Immature natural killer cell (primary cell): ENCODE measurements at regions not wholly inside any gene's neighbourhood (a gene's known extent, or its start where the extent isn't known, plus 50 kb on each side); places are given as distances from the start of the nearest gene placed in this dataset.

Experiments used
- DNase-seq, 3 donors: peaks; one replicate each; pipeline ENCODE4 v3.0.0; 2022; ENCODE audit warnings: mixed read lengths in 1 of 3
- H3K27ac Mint-ChIP-seq, 6 donors: one replicate each; pipeline ENCODE4 v1.8.0; 2020; ENCODE audit warnings: mixed read lengths in 6 of 6, mild to moderate bottlenecking in 5 of 6, inconsistent platforms in 4 of 6, moderate library complexity in 3 of 6
- H3K27me3 Mint-ChIP-seq, 3 donors: one replicate each; pipeline ENCODE4 v1.8.0; 2020 to 2021; ENCODE audit warnings: low read depth in 3 of 3, mild to moderate bottlenecking in 3 of 3, mixed read lengths in 3 of 3, moderate library complexity in 3 of 3, inconsistent platforms in 1 of 3
- H3K36me3 Mint-ChIP-seq, 3 donors: one replicate each; pipeline ENCODE4 v1.8.0; 2020; ENCODE audit warnings: mixed read lengths in 3 of 3, inconsistent platforms in 2 of 3, mild to moderate bottlenecking in 2 of 3
- H3K4me1 Mint-ChIP-seq, 2 donors: one replicate each; pipeline ENCODE4 v1.8.0; 2020; ENCODE audit warnings: inconsistent platforms in 2 of 2, mild to moderate bottlenecking in 2 of 2, mixed read lengths in 2 of 2, moderate library complexity in 1 of 2
- H3K4me3 Mint-ChIP-seq, 5 donors: one replicate each; pipeline ENCODE4 v1.8.0; 2020; ENCODE audit warnings: mild to moderate bottlenecking in 5 of 5, mixed read lengths in 5 of 5, inconsistent platforms in 3 of 5, moderate library complexity in 3 of 5
- H3K9me3 Mint-ChIP-seq, 6 donors: one replicate each; pipeline ENCODE4 v1.8.0; 2020; ENCODE audit warnings: mild to moderate bottlenecking in 6 of 6, mixed read lengths in 6 of 6, inconsistent platforms in 4 of 6, moderate library complexity in 3 of 6

DNA sequence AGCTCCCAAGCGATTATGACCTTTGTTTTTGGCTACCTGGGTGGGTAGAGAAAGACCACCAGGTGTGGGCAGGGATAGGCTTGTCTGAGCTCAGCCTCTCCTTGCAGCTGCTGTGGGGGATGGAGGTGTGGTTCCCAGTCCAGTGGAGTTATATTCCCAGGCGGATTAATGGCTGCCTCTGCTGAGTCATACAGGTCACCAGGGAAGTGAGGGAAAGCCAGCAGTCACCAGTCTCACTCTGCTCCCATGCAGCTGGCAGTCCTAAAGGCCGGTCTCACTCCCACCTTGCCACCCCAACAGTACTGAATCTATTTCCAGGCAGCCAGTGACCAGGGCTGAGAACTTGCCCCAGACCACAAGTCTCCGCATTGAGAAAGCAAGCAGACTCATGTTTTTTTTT is 399.2 kb downstream of the VRK1 start:
- H3K36me3 Mint-ChIP-seq, result peaks cover 7 to 12% (median 10%) of the 10 kb centered on the region in 3 donors
- peaks cover 0 to 4% of the 10 kb centered on the region in 2 donors for H3K4me1 Mint-ChIP-seq
- H3K4me3 Mint-ChIP-seq, result no peak overlapping the region
- DNase-seq, result no peak
- no peak overlapping the region for H3K27ac Mint-ChIP-seq
- H3K9me3 Mint-ChIP-seq, result peaks cover 7 to 17% (median 11%) of the 10 kb centered on the region in 6 donors
- H3K27me3 Mint-ChIP-seq, result peaks cover 5 to 26% (median 8%) of the 10 kb centered on the region in 3 donors

DNA sequence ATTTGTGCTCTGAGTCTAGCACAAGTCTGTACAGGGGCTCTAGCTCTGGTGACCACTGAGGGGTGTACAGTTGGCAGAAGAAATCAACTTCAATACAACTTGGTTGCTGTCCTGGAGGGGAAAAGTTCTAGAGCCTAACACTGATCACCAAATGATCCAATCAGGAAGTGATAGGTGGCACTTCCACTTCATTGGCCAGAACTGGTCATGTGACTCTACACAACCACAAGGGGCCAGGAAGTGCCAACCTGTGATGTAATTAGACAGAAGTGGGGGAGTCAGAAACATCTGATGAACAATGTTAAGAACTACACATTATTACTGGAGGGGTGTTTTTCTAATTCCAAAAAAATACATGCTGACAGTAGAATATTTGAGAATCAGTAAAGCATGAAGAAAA is 401.6 kb downstream of the VRK1 start:
- H3K9me3 Mint-ChIP-seq, result peaks cover 5 to 17% (median 11%) of the 10 kb centered on the region in 6 donors
- no peak for DNase-seq
- H3K36me3 Mint-ChIP-seq, result peaks cover 4 to 10% (median 7%) of the 10 kb centered on the region in 3 donors
- H3K27ac Mint-ChIP-seq, result no peak overlapping the region
- no peak overlapping the region for H3K4me3 Mint-ChIP-seq
- H3K27me3 Mint-ChIP-seq, result peaks cover 4 to 18% (median 9%) of the 10 kb centered on the region in 3 donors
- H3K4me1 Mint-ChIP-seq, result peaks cover 0 to 4% of the 10 kb centered on the region in 2 donors

- Mint-ChIP-seq H3K27me3 (peaks cover 2 to 9% (median 6%) of the 10 kb centered on the region in 3 donors), H3K36me3 (peaks cover 6 to 9% (median 8%) of the 10 kb centered on the region in 3 donors), H3K4me3 (no peak overlapping the region), H3K9me3 (peaks cover 2 to 10% (median 7%) of the 10 kb centered on the region in 6 donors), H3K27ac (no peak overlapping the region), H3K4me1 (peaks cover 0 to 4% of the 10 kb centered on the region in 2 donors)
- DNase-seq, result no peak
These were observed 403.1 kb downstream of the VRK1 start for GRCh38 chr14:97200245-97200644.

GRCh38 chr14:97206916-97207315 is 409.7 kb downstream of the VRK1 start:
- Mint-ChIP-seq H3K27me3 (peaks cover 0 to 6% (median 2%) of the 10 kb centered on the region in 3 donors), H3K4me3 (no peak overlapping the region), H3K9me3 (no peaks in the 10 kb centered on the region), H3K4me1 (peaks cover 0 to 4% of the 10 kb centered on the region in 2 donors), H3K36me3 (peaks cover 0 to 8% (median 0%) of the 10 kb centered on the region in 3 donors), H3K27ac (no peak overlapping the region)
- no peak for DNase-seq

DNA sequence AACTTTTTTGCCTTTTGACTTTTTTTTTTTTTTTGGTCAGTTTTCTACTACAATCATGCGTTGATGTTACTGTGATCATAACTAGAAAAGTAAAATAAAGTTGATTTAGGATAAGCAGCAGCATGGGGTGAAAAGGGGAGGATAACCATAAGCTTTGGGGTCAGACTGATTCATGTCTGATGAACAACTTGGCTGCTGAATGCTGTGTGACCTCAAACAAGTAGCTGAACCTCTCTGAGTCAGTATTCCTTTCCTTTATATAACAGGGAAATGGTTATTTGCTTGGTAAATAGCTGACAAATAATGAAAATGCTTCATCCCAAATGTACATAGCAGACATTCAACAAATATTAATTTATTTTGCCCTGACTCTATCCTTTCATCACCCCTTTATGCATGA is 413.0 kb downstream of the VRK1 start:
- H3K9me3 Mint-ChIP-seq, result no peaks in the 10 kb centered on the region
- no peak for DNase-seq
- H3K27me3 Mint-ChIP-seq, result peaks cover 0 to 4% (median 2%) of the 10 kb centered on the region in 3 donors
- H3K36me3 Mint-ChIP-seq, result peaks cover 0 to 4% (median 0%) of the 10 kb centered on the region in 3 donors
- no peak overlapping the region for H3K4me3 Mint-ChIP-seq
- H3K4me1 Mint-ChIP-seq, result peaks cover 10 to 16% of the 10 kb centered on the region in 2 donors
- H3K27ac Mint-ChIP-seq, result no peak overlapping the region

DNA sequence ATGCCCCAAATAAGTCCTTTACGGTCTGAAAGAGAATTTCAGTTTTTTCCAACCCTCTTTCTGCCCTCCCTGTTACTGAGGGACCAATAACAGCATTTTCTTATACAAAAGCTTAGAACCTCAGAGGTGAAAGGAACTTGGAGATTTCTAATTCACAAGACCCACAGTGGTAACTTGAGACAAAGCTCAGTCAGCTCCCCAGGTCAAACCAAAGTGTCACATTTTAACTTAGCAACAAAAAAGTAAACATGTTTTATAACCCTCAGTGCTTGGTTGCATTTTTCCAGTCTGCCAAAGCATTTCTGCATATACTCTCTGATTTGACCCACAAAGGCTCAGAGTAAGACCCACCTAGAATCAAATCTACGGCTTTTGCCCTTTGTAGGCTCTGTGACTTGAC is 415.2 kb downstream of the VRK1 start:
- DNase-seq, result peak; percentile 2 to 9 (median 7)
- Mint-ChIP-seq H3K27me3 (peaks cover 0 to 2% (median 1%) of the 10 kb centered on the region in 3 donors), H3K4me1 (peaks cover 10 to 18% of the 10 kb centered on the region in 2 donors), H3K4me3 (no peak overlapping the region), H3K36me3 (peaks cover 0 to 4% (median 0%) of the 10 kb centered on the region in 3 donors), H3K27ac (peak overlapping the region in 3 of 6 donors; percentile 7 to 56 (median 7)), H3K9me3 (no peaks in the 10 kb centered on the region)

DNA sequence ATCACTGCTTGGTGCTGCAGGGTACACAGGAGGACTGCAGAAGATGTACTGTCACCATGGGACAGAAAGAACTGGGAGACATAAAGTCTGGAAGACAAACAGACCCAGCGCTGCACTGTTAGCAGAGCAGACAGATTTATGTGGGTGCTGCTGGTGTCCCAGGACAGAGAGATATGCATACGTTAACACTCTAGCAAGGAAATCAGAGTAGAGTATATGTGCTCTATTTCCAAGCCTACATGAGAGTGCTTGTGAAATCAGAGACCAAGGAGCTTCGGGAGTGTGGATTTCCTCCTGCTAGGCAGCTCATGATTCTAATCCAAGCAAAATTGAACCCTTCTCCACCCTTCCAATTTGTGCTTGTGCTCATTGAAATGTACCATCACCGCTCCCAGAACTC is 416.5 kb downstream of the VRK1 start:
- no peak overlapping the region for H3K4me3 Mint-ChIP-seq
- H3K27me3 Mint-ChIP-seq, result peaks cover 0 to 5% (median 2%) of the 10 kb centered on the region in 3 donors
- peaks cover 0 to 4% (median 0%) of the 10 kb centered on the region in 3 donors for H3K36me3 Mint-ChIP-seq
- H3K27ac Mint-ChIP-seq, result no peak overlapping the region
- H3K4me1 Mint-ChIP-seq, result peaks cover 16 to 21% of the 10 kb centered on the region in 2 donors
- no peak for DNase-seq
- no peaks in the 10 kb centered on the region for H3K9me3 Mint-ChIP-seq

DNA sequence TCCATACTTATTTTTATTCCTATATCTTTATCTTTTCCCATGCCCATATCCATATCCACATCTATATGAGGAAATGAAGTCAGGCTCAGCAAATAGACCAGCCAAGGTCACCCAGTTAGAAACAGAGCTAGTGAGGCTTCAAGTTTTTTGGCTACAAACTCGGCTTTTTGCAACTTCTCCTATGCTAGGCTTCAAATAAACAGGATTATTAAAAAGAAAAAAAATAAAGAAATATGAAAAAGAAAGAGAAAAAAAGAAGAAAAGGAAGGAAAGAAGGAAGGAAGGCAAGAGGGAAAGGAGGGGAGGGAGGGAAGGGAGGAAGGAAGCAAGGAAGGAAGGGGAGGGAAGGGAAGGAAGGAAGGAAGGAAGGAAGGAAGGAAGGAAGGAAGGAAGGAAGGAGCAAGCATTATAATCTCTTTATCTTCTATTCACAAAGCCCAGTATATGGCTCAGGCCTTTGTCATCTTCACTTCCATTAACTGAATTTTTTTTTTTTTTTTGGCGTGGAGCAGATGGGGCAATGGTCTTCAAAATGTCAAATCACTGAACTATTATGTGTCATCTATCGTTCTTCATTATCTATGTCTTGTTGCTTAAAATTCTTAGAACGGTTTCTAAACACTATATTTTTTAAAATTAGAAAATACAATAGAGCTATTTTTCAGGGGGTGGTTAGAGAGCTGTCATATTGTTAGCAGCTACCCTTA is 418.2 kb downstream of the VRK1 start:
- Mint-ChIP-seq H3K27me3 (peaks cover 4 to 10% (median 6%) of the 10 kb centered on the region in 3 donors), H3K4me1 (peaks cover 28 to 31% of the 10 kb centered on the region in 2 donors), H3K9me3 (no peaks in the 10 kb centered on the region), H3K4me3 (no peak overlapping the region), H3K27ac (no peak overlapping the region), H3K36me3 (no peaks in the 10 kb centered on the region)
- DNase-seq, result no peak

- DNase-seq, result no peak
- Mint-ChIP-seq H3K36me3 (no peaks in the 10 kb centered on the region), H3K27me3 (peaks cover 4 to 17% (median 10%) of the 10 kb centered on the region in 3 donors), H3K4me1 (peaks cover 23 to 27% of the 10 kb centered on the region in 2 donors), H3K27ac (peak overlapping the region in 2 of 6 donors; percentile 19 to 22), H3K9me3 (no peaks in the 10 kb centered on the region), H3K4me3 (peak overlapping the region in 4 of 5 donors; percentile 16 to 88 (median 72))
These were observed 420.1 kb downstream of the VRK1 start for GRCh38 chr14:97217111-97217885.

DNA sequence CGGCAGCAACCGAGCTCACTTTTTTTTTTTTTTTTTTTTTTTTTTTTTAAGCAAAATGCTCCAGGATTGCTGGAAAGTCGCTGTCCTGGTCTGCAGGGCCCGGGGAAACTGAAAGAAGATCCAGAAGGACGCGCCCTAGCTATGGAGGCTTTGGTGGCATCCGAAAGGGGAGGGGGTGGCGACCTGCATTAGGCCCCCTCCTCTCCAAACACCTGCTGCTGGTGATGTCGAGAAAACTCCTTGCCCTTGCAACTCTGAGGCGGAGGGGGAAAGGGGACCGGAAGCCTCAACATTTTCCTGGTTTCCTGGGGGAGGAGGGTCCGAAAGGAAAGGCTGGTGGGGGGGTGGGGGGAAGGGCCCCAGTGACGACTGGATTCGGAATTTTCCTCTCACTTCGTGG is 421.1 kb downstream of the VRK1 start:
- H3K4me1 Mint-ChIP-seq, result peaks cover 15 to 18% of the 10 kb centered on the region in 2 donors

DNA sequence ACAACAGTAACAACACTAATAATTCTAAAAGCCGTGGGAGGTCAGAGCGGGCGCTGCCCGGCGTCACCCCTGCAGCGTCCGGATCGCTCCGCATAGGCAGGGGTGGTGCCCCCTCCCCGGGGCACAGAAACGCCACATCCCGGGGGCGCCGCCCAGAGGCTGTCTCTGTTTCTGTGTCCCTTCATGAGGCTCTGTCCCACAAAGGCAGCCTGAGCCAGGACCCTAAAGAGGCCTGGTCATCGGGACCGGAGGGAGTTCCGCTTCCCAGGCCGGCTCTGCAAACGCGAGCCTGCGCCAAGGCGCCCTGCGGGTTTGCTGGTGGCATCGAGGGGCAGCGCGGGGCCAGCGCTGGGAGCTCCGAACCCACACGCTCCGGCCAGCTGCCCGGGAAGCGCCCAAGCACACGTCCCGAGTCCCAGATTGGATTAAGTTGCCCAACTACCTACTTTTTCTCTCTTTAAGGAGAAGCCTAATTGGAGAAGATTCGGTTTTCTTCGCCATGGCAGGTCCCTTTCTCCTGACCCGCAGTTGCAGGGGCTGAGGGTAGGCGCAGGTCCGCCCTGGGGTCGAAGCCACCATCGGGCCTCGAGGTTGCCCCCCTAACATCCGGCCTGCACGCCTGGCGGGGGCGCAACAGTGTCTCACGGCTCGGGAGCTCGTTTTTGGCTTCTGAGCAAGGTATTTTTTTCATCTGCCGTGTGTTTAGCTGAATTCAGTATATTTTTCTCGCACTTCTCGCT is 421.7 kb downstream of the VRK1 start:
- peaks cover 14 to 18% of the 10 kb centered on the region in 2 donors for H3K4me1 Mint-ChIP-seq
- no peaks in the 10 kb centered on the region for H3K36me3 Mint-ChIP-seq
- peak overlapping the region; percentile 79 to 91 (median 86) for H3K4me3 Mint-ChIP-seq
- DNase-seq, result peak; percentile 12 to 29 (median 16)
- H3K9me3 Mint-ChIP-seq, result peaks cover 0 to 1% (median 0%) of the 10 kb centered on the region in 6 donors
- peaks cover 4 to 19% (median 8%) of the 10 kb centered on the region in 3 donors for H3K27me3 Mint-ChIP-seq
- H3K27ac Mint-ChIP-seq, result no peak overlapping the region

More for the DNA sequence above, 421.1 kb downstream of the VRK1 start:
- Mint-ChIP-seq H3K9me3 (peaks cover 0 to 1% (median 0%) of the 10 kb centered on the region in 6 donors), H3K36me3 (no peaks in the 10 kb centered on the region), H3K27me3 (peaks cover 4 to 19% (median 8%) of the 10 kb centered on the region in 3 donors), H3K4me3 (peak overlapping the region; percentile 70 to 91 (median 86)), H3K27ac (peak overlapping the region in 1 of 6 donors; percentile 22)
- DNase-seq, result no peak

DNA sequence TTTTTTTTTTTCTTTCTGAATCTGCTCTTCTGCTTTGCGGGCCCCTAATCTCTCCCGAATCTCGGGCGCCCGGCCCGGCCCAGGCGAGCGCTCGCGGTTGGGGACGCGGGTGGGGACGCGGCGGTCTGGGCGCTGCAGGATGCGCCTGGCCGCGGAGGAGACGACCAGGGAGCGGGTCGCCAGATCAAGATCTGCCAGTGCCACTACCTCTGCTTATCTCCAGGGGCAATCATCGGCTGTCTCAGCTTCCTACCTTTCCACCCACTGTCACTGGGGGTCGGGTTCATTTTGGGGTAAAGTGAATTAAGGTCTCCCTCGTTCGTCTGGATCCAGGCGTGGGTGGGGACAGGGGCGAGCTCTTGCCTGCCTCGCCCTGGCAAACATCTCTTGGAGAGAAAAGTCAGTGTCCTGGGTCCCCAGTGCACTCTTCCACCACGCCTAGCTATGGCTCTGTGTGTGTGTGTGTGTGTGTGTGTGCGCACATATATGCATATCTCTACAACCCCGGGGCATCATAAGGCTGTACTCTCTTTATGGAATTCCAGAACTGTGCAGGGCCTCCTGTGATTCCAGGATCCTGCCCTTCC is 422.3 kb downstream of the VRK1 start:
- DNase-seq, result peak in 2 of 3 donors; percentile 3 to 9
- H3K27me3 Mint-ChIP-seq, result peaks cover 4 to 19% (median 8%) of the 10 kb centered on the region in 3 donors
- H3K36me3 Mint-ChIP-seq, result no peaks in the 10 kb centered on the region
- H3K9me3 Mint-ChIP-seq, result peaks cover 0 to 1% (median 0%) of the 10 kb centered on the region in 6 donors
- H3K4me3 Mint-ChIP-seq, result peak overlapping the region; percentile 79 to 91 (median 86)
- peaks cover 14 to 18% of the 10 kb centered on the region in 2 donors for H3K4me1 Mint-ChIP-seq
- peak overlapping the region in 2 of 6 donors; percentile 49 to 65 for H3K27ac Mint-ChIP-seq
